ENCODE measurements at regions not wholly inside any gene's neighbourhood (a gene's known extent, or its start where the extent isn't known, plus 50 kb on each side); places are given as distances from the start of the nearest gene placed in this dataset.
A peak's percentile ranks its signal among the peaks of the same experiment; 100 is the strongest.

- peak in 1 of 2 donors; percentile 24 for DNase-seq (ENCODE audit: low read depth in 1 of 2, low spot score in 1 of 2)
- Histone ChIP-seq H3K36me3 (no peaks in the 10 kb centered on the region), H3K4me1 (ENCODE audit: low read depth) (peaks cover 9% of the 10 kb centered on the region), H3K9me3 (ENCODE audit: low read depth) (no peaks in the 10 kb centered on the region), H3K4me3 (no peak overlapping the region), H3K27ac (peak overlapping the region; percentile 68), H3K27me3 (no peaks in the 10 kb centered on the region)
- no peak for TF ChIP-seq CTCF (IDR thresholded peaks at IDR 0.05; ENCODE audit: low read depth, low read length)
These were observed 175.8 kb upstream of the TMEM132C start for GRCh38 chr12:128091101-128091720.

DNA sequence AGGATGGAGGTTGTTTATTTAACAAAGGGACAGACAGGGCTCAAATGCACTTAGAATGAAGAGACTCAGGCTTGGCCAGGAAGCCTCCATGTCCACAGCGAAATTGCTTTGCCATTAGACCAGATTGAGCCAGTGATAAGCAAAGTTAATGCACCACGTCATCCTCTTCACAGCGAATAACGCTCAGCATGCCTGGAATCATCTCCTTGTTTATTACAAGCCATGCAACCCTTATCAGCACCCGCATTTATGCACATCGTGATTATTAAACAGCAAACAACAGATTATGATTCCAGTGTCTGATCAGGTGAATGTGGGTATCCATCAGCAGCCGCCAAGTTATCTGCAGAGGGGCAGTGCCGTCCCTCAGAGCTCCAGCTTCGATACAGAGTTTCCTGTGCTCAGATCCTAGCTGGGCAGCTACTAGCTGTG lies 175.0 kb upstream of the TMEM132C start:
- H3K4me3 ChIP-seq = no peak overlapping the region
- TF ChIP-seq CTCF (IDR thresholded peaks at IDR 0.05; ENCODE audit: low read depth, low read length) = no peak
- peak overlapping the region; percentile 68 for H3K27ac ChIP-seq
- H3K36me3 ChIP-seq = no peaks in the 10 kb centered on the region
- H3K9me3 ChIP-seq (ENCODE audit: low read depth) = no peaks in the 10 kb centered on the region
- no peaks in the 10 kb centered on the region for H3K27me3 ChIP-seq
- peaks cover 9% of the 10 kb centered on the region for H3K4me1 ChIP-seq (ENCODE audit: low read depth)
- no peak for DNase-seq (ENCODE audit: low read depth in 1 of 2, low spot score in 1 of 2)

- Histone ChIP-seq H3K4me3 (no peak overlapping the region), H3K27ac (no peak overlapping the region), H3K27me3 (no peaks in the 10 kb centered on the region), H3K9me3 (ENCODE audit: low read depth) (no peaks in the 10 kb centered on the region), H3K4me1 (ENCODE audit: low read depth) (no peaks in the 10 kb centered on the region), H3K36me3 (no peaks in the 10 kb centered on the region)
- no peak for DNase-seq (ENCODE audit: low read depth in 1 of 2, low spot score in 1 of 2)
- TF ChIP-seq CTCF (IDR thresholded peaks at IDR 0.05; ENCODE audit: low read depth, low read length) = no peak
These were observed 168.2 kb upstream of the TMEM132C start for GRCh38 chr12:128098730-128099129.

- Histone ChIP-seq H3K9me3 (ENCODE audit: low read depth) (no peaks in the 10 kb centered on the region), H3K4me3 (no peak overlapping the region), H3K4me1 (ENCODE audit: low read depth) (no peaks in the 10 kb centered on the region), H3K36me3 (no peaks in the 10 kb centered on the region), H3K27me3 (no peaks in the 10 kb centered on the region), H3K27ac (no peak overlapping the region)
- no peak for DNase-seq (ENCODE audit: low read depth in 1 of 2, low spot score in 1 of 2)
- TF ChIP-seq CTCF (IDR thresholded peaks at IDR 0.05; ENCODE audit: low read depth, low read length) = no peak
These were observed 163.8 kb upstream of the TMEM132C start for GRCh38 chr12:128103152-128103551.

- TF ChIP-seq CTCF (IDR thresholded peaks at IDR 0.05; ENCODE audit: low read depth, low read length) = no peak
- no peaks in the 10 kb centered on the region for H3K4me1 ChIP-seq (ENCODE audit: low read depth)
- no peaks in the 10 kb centered on the region for H3K9me3 ChIP-seq (ENCODE audit: low read depth)
- no peak for DNase-seq (ENCODE audit: low read depth in 1 of 2, low spot score in 1 of 2)
- no peak overlapping the region for H3K4me3 ChIP-seq
- no peaks in the 10 kb centered on the region for H3K36me3 ChIP-seq
- H3K27me3 ChIP-seq = no peaks in the 10 kb centered on the region
- H3K27ac ChIP-seq = no peak overlapping the region
These were observed 157.7 kb upstream of the TMEM132C start for GRCh38 chr12:128109236-128109635.
